HG02678 (cell line): ENCODE measurements at regions not wholly inside any gene's neighbourhood (a gene's known extent, or its start where the extent isn't known, plus 50 kb on each side); places are given as distances from the start of the nearest gene placed in this dataset.

Source experiments
- ATAC-seq: cut with Tn5 transposase; IDR thresholded peaks from one replicate; pipeline ENCODE4 v1.9.1; 2021; ENCODE audit warnings: mild to moderate bottlenecking, moderate library complexity; ENCODE audit not compliant: unreplicated experiment

- no peak for ATAC-seq
Observed at GRCh38 chr15:97837896-97838295, 122.6 kb upstream of the ARRDC4 start.

GRCh38 chr15:97838606-97839210, 121.8 kb upstream of the ARRDC4 start:
- no peak for ATAC-seq

GRCh38 chr15:97840501-97840900, 120.0 kb upstream of the ARRDC4 start:
- no peak for ATAC-seq

- no peak for ATAC-seq
Observed at GRCh38 chr15:97841558-97841957, 118.9 kb upstream of the ARRDC4 start.

GRCh38 chr15:97849183-97849582, 111.3 kb upstream of the ARRDC4 start:
- ATAC-seq, result no peak

GRCh38 chr15:97858296-97858695, 102.2 kb upstream of the ARRDC4 start:
- ATAC-seq, result no peak

GRCh38 chr15:97861529-97862260, 98.8 kb upstream of the ARRDC4 start:
- no peak for ATAC-seq

- ATAC-seq, result no peak
Observed at GRCh38 chr15:97866959-97867358, 93.5 kb upstream of the ARRDC4 start.

- no peak for ATAC-seq
Observed at GRCh38 chr15:97867870-97868269, 92.6 kb upstream of the ARRDC4 start.

- ATAC-seq, result no peak
Observed at GRCh38 chr15:97868981-97869380, 91.5 kb upstream of the ARRDC4 start.

- ATAC-seq, result no peak
Observed at GRCh38 chr15:97870771-97871170, 89.7 kb upstream of the ARRDC4 start.

- ATAC-seq, result no peak
Observed at GRCh38 chr15:97874139-97874538, 86.4 kb upstream of the ARRDC4 start.

GRCh38 chr15:97875025-97875512, 85.4 kb upstream of the ARRDC4 start:
- ATAC-seq, result no peak

- ATAC-seq, result no peak
Observed at GRCh38 chr15:97875513-97876280, 84.8 kb upstream of the ARRDC4 start.

GRCh38 chr15:97876281-97876675, 84.2 kb upstream of the ARRDC4 start:
- no peak for ATAC-seq

GRCh38 chr15:97881346-97881965, 79.0 kb upstream of the ARRDC4 start:
- no peak for ATAC-seq

- ATAC-seq, result no peak
Observed at GRCh38 chr15:97884513-97885131, 75.9 kb upstream of the ARRDC4 start.

GRCh38 chr15:97890307-97890706, 70.2 kb upstream of the ARRDC4 start:
- no peak for ATAC-seq

- ATAC-seq, result no peak
Observed at GRCh38 chr15:97892167-97892938, 68.2 kb upstream of the ARRDC4 start.

- ATAC-seq, result no peak
Observed at GRCh38 chr15:97893967-97894366, 66.5 kb upstream of the ARRDC4 start.
